Stomach (tissue), 8 donors: ENCODE measurements at regions not wholly inside any gene's neighbourhood (a gene's known extent, or its start where the extent isn't known, plus 50 kb on each side); places are given as distances from the start of the nearest gene placed in this dataset.

Experiments
- DNase-seq, 2 donors: peaks; one replicate each; pipeline versions ENCODE4 v3.0.0 to v3.0.0-alpha.2; 2013 to 2019
- H3K27ac ChIP-seq, 5 donors: fragments of 200-600 bp in 4 of 5; sonication (generic) in 4 of 5; one replicate each; pipeline ENCODE4 v1.5.1; 2013 to 2019; ENCODE audit warnings: mild to moderate bottlenecking in 1 of 5, moderate library complexity in 1 of 5
- H3K27me3 ChIP-seq, 3 donors: fragments of 200-600 bp; sonication (generic); one replicate each; pipeline ENCODE4 v1.5.1; 2017 to 2019; ENCODE audit warnings: mixed run types in 1 of 3
- H3K36me3 ChIP-seq, 4 donors: fragments of 200-600 bp; sonication (generic); 1 replicate in 3 of 4; 2 replicates in 1 of 4; pipeline ENCODE4 v1.5.1; 2016 to 2019
- H3K4me1 ChIP-seq, 4 donors: fragments of 200-600 bp; sonication (generic); one replicate each; pipeline ENCODE4 v1.5.1; 2016 to 2019
- H3K4me3 ChIP-seq, 4 donors: fragments of 200-600 bp; sonication (generic) in 3 of 4; one replicate each; pipeline ENCODE4 v1.5.1; 2016 to 2019; ENCODE audit warnings: mild to moderate bottlenecking in 1 of 4
- H3K9me3 ChIP-seq, 4 donors: fragments of 200-600 bp; sonication (generic); one replicate each; pipeline ENCODE4 v1.5.1; 2016 to 2019
- EP300 ChIP-seq: sonication (generic); formaldehyde crosslinking; IDR thresholded peaks from one replicate; pipeline ENCODE4 v1.6.1; 2017; ENCODE audit warnings: antibody characterized with exemption
- POLR2A ChIP-seq, 4 donors: fragments of 450-650 bp; IDR thresholded peaks; one replicate each; pipeline ENCODE4 v1.6.1; 2016; ENCODE audit warnings: antibody characterized with exemption in 4 of 4, control low read depth in 2 of 4, mild to moderate bottlenecking in 1 of 4, moderate library complexity in 1 of 4
- POLR2AphosphoS5 ChIP-seq, 3 donors: sonication (generic); formaldehyde crosslinking; IDR thresholded peaks; one replicate each; pipeline ENCODE4 v1.6.1; 2016; ENCODE audit warnings: antibody characterized with exemption in 3 of 3
- WGBS, 5 donors: extraction: QIAGEN DNeasy Blood & Tissue Kit in 3 of 5; methylation state at CpG; one replicate each; pipeline versions ENCODE4 v1.1.5 to v1.1.7; 2013 to 2018; 5-methylcytosine and 5-hydroxymethylcytosine counted together
- intact Hi-C: fragments of 100-400 bp; cut with DNase I; formaldehyde crosslinking; loops from one replicate; pipeline ENCODE4 v1.15.1; 2023; ENCODE audit warnings: low total_unique reads
- TF ChIP-seq, protein P1 (sequence below), 7 experiments: fragments of 450-650 bp in 4 of 7; fragments of 200-600 bp in 3 of 7; sonication (generic) in 3 of 7; IDR thresholded peaks; one replicate each; pipeline ENCODE4 v1.5.1; 2016 to 2019; ENCODE audit warnings: antibody characterized with exemption in 7 of 7, control low read depth in 2 of 7, mild to moderate bottlenecking in 1 of 7
- donor health status: healthy with polysubstance abuse.
- donor health status: Bipolar disorder and iron deficiency.
- donor health status: healthy.

DNA sequence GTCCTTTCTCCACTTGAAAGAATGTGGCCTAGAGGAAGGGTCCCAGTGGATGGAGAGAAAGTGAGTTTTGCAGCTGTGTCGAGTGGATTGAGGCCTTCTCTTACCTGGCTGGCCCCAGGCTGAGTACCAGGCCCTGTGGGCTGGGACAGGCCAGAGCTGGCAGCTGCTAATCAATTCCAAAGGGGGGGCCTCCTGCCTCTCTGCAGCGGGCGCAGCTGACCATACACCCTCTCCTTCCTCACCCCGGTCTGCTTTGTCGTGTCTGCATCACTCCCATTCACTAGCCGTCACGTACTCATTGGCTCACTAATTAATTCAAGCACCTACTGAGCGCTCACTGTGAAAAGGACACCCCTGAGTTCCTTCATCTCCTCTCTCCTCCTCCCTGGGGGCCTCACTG is 58.4 kb upstream of the PITX1 start:
- WGBS, 5 donors, result 79 to 90% (median 82%) methylated on average over 8 of the region's 8 CpGs
- Histone ChIP-seq H3K27me3 (peaks cover 0 to 15% (median 0%) of the 10 kb centered on the region in 3 donors), H3K36me3 (no peaks in the 10 kb centered on the region), H3K9me3 (no peaks in the 10 kb centered on the region), H3K4me3 (no peak overlapping the region), H3K27ac (peak overlapping the region in 1 of 5 donors; percentile 23), H3K4me1 (peaks cover 0 to 6% (median 0%) of the 10 kb centered on the region in 4 donors)
- intact Hi-C loops, result no loop called here
- TF ChIP-seq, protein P1, sequence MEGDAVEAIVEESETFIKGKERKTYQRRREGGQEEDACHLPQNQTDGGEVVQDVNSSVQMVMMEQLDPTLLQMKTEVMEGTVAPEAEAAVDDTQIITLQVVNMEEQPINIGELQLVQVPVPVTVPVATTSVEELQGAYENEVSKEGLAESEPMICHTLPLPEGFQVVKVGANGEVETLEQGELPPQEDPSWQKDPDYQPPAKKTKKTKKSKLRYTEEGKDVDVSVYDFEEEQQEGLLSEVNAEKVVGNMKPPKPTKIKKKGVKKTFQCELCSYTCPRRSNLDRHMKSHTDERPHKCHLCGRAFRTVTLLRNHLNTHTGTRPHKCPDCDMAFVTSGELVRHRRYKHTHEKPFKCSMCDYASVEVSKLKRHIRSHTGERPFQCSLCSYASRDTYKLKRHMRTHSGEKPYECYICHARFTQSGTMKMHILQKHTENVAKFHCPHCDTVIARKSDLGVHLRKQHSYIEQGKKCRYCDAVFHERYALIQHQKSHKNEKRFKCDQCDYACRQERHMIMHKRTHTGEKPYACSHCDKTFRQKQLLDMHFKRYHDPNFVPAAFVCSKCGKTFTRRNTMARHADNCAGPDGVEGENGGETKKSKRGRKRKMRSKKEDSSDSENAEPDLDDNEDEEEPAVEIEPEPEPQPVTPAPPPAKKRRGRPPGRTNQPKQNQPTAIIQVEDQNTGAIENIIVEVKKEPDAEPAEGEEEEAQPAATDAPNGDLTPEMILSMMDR (IDR thresholded peaks at IDR 0.05), result no peak
- TF ChIP-seq POLR2AphosphoS5 (IDR thresholded peaks at IDR 0.05), result no peak
- no peak for TF ChIP-seq EP300
- TF ChIP-seq POLR2A (IDR thresholded peaks at IDR 0.05), result no peak
- DNase-seq, result no peak

DNA sequence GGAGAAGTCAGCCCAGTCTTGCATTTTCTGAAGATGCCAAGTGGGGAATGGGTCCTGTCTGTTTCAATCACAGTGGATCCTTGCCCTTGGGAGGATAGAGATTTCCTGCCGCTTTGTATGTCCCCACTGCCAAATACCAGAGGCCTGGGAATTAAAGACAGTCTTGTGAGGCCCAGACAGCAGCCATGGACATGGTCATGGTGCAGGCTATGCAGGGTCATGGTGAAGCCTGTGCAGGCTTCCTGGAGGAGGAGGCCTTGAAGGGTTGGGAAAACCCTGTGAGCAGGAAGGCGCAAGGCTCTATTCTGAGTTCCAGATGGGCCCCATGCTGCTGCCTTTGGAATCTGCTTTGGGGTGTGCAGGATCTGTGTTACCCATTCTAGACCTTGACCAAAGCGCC is 57.3 kb upstream of the PITX1 start:
- H3K4me1 ChIP-seq, result peaks cover 0 to 6% (median 0%) of the 10 kb centered on the region in 4 donors
- H3K27ac ChIP-seq, result no peak overlapping the region
- DNase-seq, result no peak
- WGBS, 5 donors, result 93 to 99% (median 95%) methylated on average over 2 to 3 of the region's 3 CpGs
- no peak for TF ChIP-seq EP300
- TF ChIP-seq, protein P1 (IDR thresholded peaks at IDR 0.05), result no peak
- no peak for TF ChIP-seq POLR2A (IDR thresholded peaks at IDR 0.05)
- no peak for TF ChIP-seq POLR2AphosphoS5 (IDR thresholded peaks at IDR 0.05)
- intact Hi-C loops, result no loop called here
- H3K36me3 ChIP-seq, result no peaks in the 10 kb centered on the region
- peaks cover 0 to 16% (median 0%) of the 10 kb centered on the region in 3 donors for H3K27me3 ChIP-seq
- H3K9me3 ChIP-seq, result no peaks in the 10 kb centered on the region
- no peak overlapping the region for H3K4me3 ChIP-seq

DNA sequence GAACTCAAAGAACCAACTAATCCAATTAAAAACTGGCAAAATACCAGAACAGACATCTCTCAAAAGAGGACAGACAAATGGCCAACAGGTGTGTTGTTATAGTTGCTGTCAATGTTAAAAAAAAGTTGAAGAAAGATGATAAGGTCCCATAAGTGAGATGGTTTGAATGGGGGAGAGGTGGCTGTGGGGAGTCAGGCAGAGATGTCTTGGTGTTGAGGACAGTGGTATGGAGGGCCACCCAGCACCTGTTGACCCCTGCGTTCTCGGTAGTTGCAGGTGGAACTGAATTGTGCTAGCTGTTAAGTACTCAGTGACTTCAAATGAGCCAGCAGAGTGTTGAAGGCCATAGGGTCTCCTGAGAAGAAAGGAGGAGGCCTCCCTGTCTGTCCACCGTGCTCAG is 55.9 kb upstream of the PITX1 start:
- Histone ChIP-seq H3K9me3 (no peaks in the 10 kb centered on the region), H3K27me3 (peaks cover 0 to 14% (median 0%) of the 10 kb centered on the region in 3 donors), H3K4me3 (no peak overlapping the region), H3K4me1 (peaks cover 0 to 2% (median 0%) of the 10 kb centered on the region in 4 donors), H3K36me3 (no peaks in the 10 kb centered on the region), H3K27ac (no peak overlapping the region)
- TF ChIP-seq EP300, result no peak
- TF ChIP-seq, protein P1 (IDR thresholded peaks at IDR 0.05), result no peak
- no peak for TF ChIP-seq POLR2AphosphoS5 (IDR thresholded peaks at IDR 0.05)
- TF ChIP-seq POLR2A (IDR thresholded peaks at IDR 0.05), result no peak
- intact Hi-C loops, result no loop called here
- DNase-seq, result no peak
- 76 to 94% (median 83%) methylated on average over 3 of the region's 3 CpGs for WGBS, 5 donors

DNA sequence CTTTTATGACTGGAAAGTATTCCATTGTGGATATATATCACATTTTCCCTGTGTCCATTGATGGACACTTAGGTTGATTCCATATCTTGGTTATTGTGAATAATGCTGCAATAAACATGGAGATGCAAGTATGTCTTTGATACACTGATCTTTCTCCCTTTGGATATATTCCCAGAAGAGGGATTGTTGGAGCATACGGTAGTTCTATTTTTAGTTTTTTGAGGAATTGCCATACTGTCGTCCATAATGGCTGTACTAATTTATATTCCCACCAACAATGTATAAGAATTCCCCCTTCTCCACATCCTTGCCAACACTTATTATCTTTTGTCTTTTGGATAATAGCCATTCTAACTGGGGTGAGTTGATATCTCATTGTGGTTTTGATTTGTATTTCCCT is 54.9 kb upstream of the PITX1 start:
- WGBS, 5 donors, result 51 to 64% (median 55%) methylated on average over 2 of the region's 2 CpGs
- intact Hi-C loops, result no loop called here
- no peak for DNase-seq
- H3K4me3 ChIP-seq, result no peak overlapping the region
- no peaks in the 10 kb centered on the region for H3K9me3 ChIP-seq
- H3K36me3 ChIP-seq, result no peaks in the 10 kb centered on the region
- no peaks in the 10 kb centered on the region for H3K4me1 ChIP-seq
- H3K27ac ChIP-seq, result no peak overlapping the region
- H3K27me3 ChIP-seq, result peaks cover 0 to 14% (median 0%) of the 10 kb centered on the region in 3 donors
- TF ChIP-seq EP300 (no peak), POLR2A (IDR thresholded peaks at IDR 0.05) (no peak), POLR2AphosphoS5 (IDR thresholded peaks at IDR 0.05) (no peak)
- TF ChIP-seq, protein P1 (IDR thresholded peaks at IDR 0.05), result no peak
